HCT116 (cell line): ENCODE measurements at regions not wholly inside any gene's neighbourhood (a gene's known extent, or its start where the extent isn't known, plus 50 kb on each side); places are given as distances from the start of the nearest gene placed in this dataset.

Source experiments
- ATAC-seq: fragments of 200-7000 bp; cut with Tn5 transposase; 2 replicates; pipeline ENCODE4 v1.9.1; 2020; ENCODE audit warnings: mild to moderate bottlenecking, moderate library complexity
- BruUV-seq: library from RNA; stranded (reverse); fragments of 400-500 nt; replicated peaks from 2 replicates; lab custom pipeline; 2021; lab: Mats Ljungman, UMichigan
- CTCF ChIA-PET: fragments of 300-600 bp; sonication (Branson Sonifier 250); formaldehyde crosslinking; loops from one replicate; lab custom pipeline; 2021; ENCODE audit warnings: antibody characterized with exemption; lab: Charles Lee
- POLR2A ChIA-PET: fragments of 300-600, 350-600 bp; sonication (Branson Sonifier 250); formaldehyde crosslinking; loops from one replicate; lab custom pipeline; 2021; ENCODE audit warnings: antibody characterized with exemption; lab: Charles Lee
- RAD21 ChIA-PET, 2 experiments: fragments of 300-600 bp; sonication (Branson Sonifier 250); formaldehyde crosslinking; loops; one replicate each; lab custom pipeline; 2023; ENCODE audit warnings: low total read pairs in 2 of 2; ENCODE audit not compliant: uncharacterized antibody in 2 of 2, unreplicated experiment in 2 of 2, low non-redundant PET in 1 of 2; lab: Charles Lee
- DNase-seq: peaks from one replicate; pipeline ENCODE4 v3.0.0-alpha.2; 2010; ENCODE audit warnings: low read depth, low spot score
- H2AFZ ChIP-seq: fragments of 200-600 bp; shearing (Covaris generic), sonication (generic); 2 replicates; pipeline ENCODE4 v1.6.1; 2017; ENCODE audit warnings: low read depth, mixed run types, mixed read lengths, antibody characterized with exemption, low read length; ENCODE audit not compliant: poor library complexity, severe bottlenecking
- H3K27ac ChIP-seq: 2 replicates; pipeline ENCODE4 v1.5.1; 2012; ENCODE audit warnings: low read depth, low read length
- H3K27me3 ChIP-seq: fragments of 200-600 bp; sonication (generic); 2 replicates; pipeline ENCODE4 v1.6.1; 2016; ENCODE audit warnings: mixed run types, low read length, mixed read lengths; ENCODE audit not compliant: insufficient read depth
- H3K36me3 ChIP-seq, 2 experiments: fragments of 200-500 bp in 1 of 2; fragments of 200-600 bp in 1 of 2; sonication (Bioruptor generic) in 1 of 2; sonication (generic) in 1 of 2; 2 replicates each; pipeline versions ENCODE4 v1.5.1 to v1.6.1; 2014 to 2016; ENCODE audit warnings: low read length in 2 of 2, inconsistent platforms in 1 of 2, mixed read lengths in 1 of 2, mixed run types in 1 of 2; ENCODE audit not compliant: insufficient read depth in 2 of 2, control insufficient read depth in 1 of 2
- H3K4me1 ChIP-seq, 2 experiments: fragments of 200-600 bp in 1 of 2; sonication (generic) in 1 of 2; 2 replicates each; pipeline versions ENCODE4 v1.5.1 to v1.6.1; 2012 to 2017; ENCODE audit warnings: low read length in 2 of 2, inconsistent platforms in 1 of 2, mild to moderate bottlenecking in 1 of 2, mixed read lengths in 1 of 2, mixed run types in 1 of 2, moderate library complexity in 1 of 2; ENCODE audit not compliant: insufficient read depth in 2 of 2, control insufficient read depth in 1 of 2
- H3K4me2 ChIP-seq: fragments of 200-600 bp; sonication (generic); 2 replicates; pipeline ENCODE4 v1.6.1; 2017; ENCODE audit warnings: mixed run types, low read length, mixed read lengths
- H3K4me3 ChIP-seq, 2 experiments: fragments of 200-600 bp in 1 of 2; sonication (generic) in 1 of 2; replicated peaks in 1 of 2; 2 replicates each; pipeline ENCODE4 v1.5.1; 2011 to 2016; ENCODE audit warnings: low read length in 2 of 2, control low read depth in 1 of 2, low read depth in 1 of 2, mild to moderate bottlenecking in 1 of 2, mixed read lengths in 1 of 2, mixed run types in 1 of 2
- H3K79me2 ChIP-seq: fragments of 200-600 bp; sonication (generic); 2 replicates; pipeline ENCODE4 v1.6.1; 2017; ENCODE audit warnings: mild to moderate bottlenecking, mixed run types, low read length, moderate library complexity, mixed read lengths; ENCODE audit not compliant: insufficient read depth
- H3K9ac ChIP-seq: fragments of 200-600 bp; sonication (generic); 2 replicates; pipeline ENCODE4 v1.6.1; 2016; ENCODE audit warnings: low read length, mixed read lengths
- H3K9me2 ChIP-seq: fragments of 200-600 bp; sonication (generic), shearing (Covaris generic); 2 replicates; pipeline ENCODE4 v1.6.1; 2017; ENCODE audit warnings: mixed run types, mild to moderate bottlenecking, moderate library complexity; ENCODE audit not compliant: insufficient read depth
- H3K9me3 ChIP-seq, 2 experiments: fragments of 200-500 bp in 1 of 2; fragments of 200-600 bp in 1 of 2; sonication (Bioruptor generic) in 1 of 2; sonication (generic) in 1 of 2; 2 replicates each; pipeline ENCODE4 v1.6.1; 2014 to 2017; ENCODE audit warnings: low read length in 2 of 2, mixed read lengths in 2 of 2, inconsistent platforms in 1 of 2, low read depth in 1 of 2, mild to moderate bottlenecking in 1 of 2, mixed run types in 1 of 2, moderate library complexity in 1 of 2; ENCODE audit not compliant: control insufficient read depth in 1 of 2, insufficient read depth in 1 of 2
- H4K20me1 ChIP-seq: fragments of 200-600 bp; sonication (generic), shearing (Covaris generic); 2 replicates; pipeline ENCODE4 v1.6.1; 2017; ENCODE audit warnings: mixed run types, mild to moderate bottlenecking, moderate library complexity; ENCODE audit not compliant: insufficient read depth
- CBX3 ChIP-seq: IDR thresholded peaks from 2 replicates; pipeline ENCODE4 v1.6.1; 2012; ENCODE audit warnings: low read depth
- CEBPB ChIP-seq: IDR thresholded peaks from 2 replicates; pipeline ENCODE4 v1.6.1; 2012; ENCODE audit warnings: low read depth
- EGR1 ChIP-seq: IDR thresholded peaks from 2 replicates; pipeline ENCODE4 v1.6.1; 2012; ENCODE audit warnings: low read depth
- ELF1 ChIP-seq: IDR thresholded peaks from 2 replicates; pipeline ENCODE4 v1.6.1; 2012; ENCODE audit warnings: low read depth, borderline replicate concordance
- EZH2phosphoT487 ChIP-seq: fragments of 200-600 bp; IDR thresholded peaks from 2 replicates; pipeline ENCODE4 v1.6.1; 2018; ENCODE audit warnings: antibody characterized with exemption, borderline replicate concordance
- FOSL1 ChIP-seq: IDR thresholded peaks from 2 replicates; pipeline ENCODE4 v1.6.1; 2012; ENCODE audit warnings: low read depth
- JUND ChIP-seq: IDR thresholded peaks from 2 replicates; pipeline ENCODE4 v1.6.1; 2012
- POLR2A ChIP-seq: IDR thresholded peaks from 2 replicates; pipeline ENCODE4 v1.7.0; 2011; ENCODE audit warnings: borderline replicate concordance; ENCODE audit not compliant: insufficient read depth, insufficient read length; ENCODE audit errors: extremely low read depth
- RAD21 ChIP-seq: IDR thresholded peaks from 2 replicates; pipeline ENCODE4 v1.6.1; 2012; ENCODE audit warnings: low read depth, mild to moderate bottlenecking
- SIN3A ChIP-seq: IDR thresholded peaks from 2 replicates; pipeline ENCODE4 v1.6.1; 2012; ENCODE audit warnings: low read depth
- SP1 ChIP-seq: IDR thresholded peaks from 2 replicates; pipeline ENCODE4 v1.6.1; 2012; ENCODE audit warnings: low read depth
- YY1 ChIP-seq: IDR thresholded peaks from 2 replicates; pipeline ENCODE4 v1.6.1; 2011; ENCODE audit warnings: low read length, low read depth, moderate library complexity, mild to moderate bottlenecking; ENCODE audit not compliant: insufficient replicate concordance; ENCODE audit errors: extremely low read depth
- ZFX ChIP-seq: fragments of 450-650 bp; IDR thresholded peaks from 2 replicates; pipeline ENCODE4 v1.6.1; 2017
- ZNF274 ChIP-seq: fragments of 200-500 bp; sonication (Bioruptor generic); IDR thresholded peaks from 2 replicates; pipeline ENCODE4 v1.6.1; 2014; ENCODE audit warnings: mild to moderate bottlenecking, low read depth, low read length, inconsistent platforms
- intact Hi-C: fragments of 100-400 bp; cut with micrococcal nuclease; formaldehyde crosslinking; loops from 2 replicates; pipeline ENCODE4 v1.10.0; 2022
- TF ChIP-seq, protein P1 (sequence below): IDR thresholded peaks from 2 replicates; pipeline ENCODE4 v1.6.1; 2012; ENCODE audit warnings: low read depth
- TF ChIP-seq, protein P2 (sequence below), 3 experiments: fragments of 200-600 bp in 1 of 3; sonication (generic) in 1 of 3; IDR thresholded peaks in 2 of 3; conservative IDR thresholded peaks in 1 of 3; 2 replicates each; pipeline ENCODE4 v1.5.1; 2012 to 2017; ENCODE audit warnings: low read depth in 2 of 3, low read length in 2 of 3, antibody characterized with exemption in 1 of 3, borderline replicate concordance in 1 of 3, control low read depth in 1 of 3, mild to moderate bottlenecking in 1 of 3, mixed read lengths in 1 of 3, mixed run types in 1 of 3, moderate library complexity in 1 of 3; ENCODE audit not compliant: insufficient read depth in 1 of 3
- TF ChIP-seq, protein P3 (sequence below): IDR thresholded peaks from 2 replicates; pipeline ENCODE4 v1.6.1; 2012
- TF ChIP-seq, protein P4 (sequence below): IDR thresholded peaks from 2 replicates; pipeline ENCODE4 v1.6.1; 2012

DNA sequence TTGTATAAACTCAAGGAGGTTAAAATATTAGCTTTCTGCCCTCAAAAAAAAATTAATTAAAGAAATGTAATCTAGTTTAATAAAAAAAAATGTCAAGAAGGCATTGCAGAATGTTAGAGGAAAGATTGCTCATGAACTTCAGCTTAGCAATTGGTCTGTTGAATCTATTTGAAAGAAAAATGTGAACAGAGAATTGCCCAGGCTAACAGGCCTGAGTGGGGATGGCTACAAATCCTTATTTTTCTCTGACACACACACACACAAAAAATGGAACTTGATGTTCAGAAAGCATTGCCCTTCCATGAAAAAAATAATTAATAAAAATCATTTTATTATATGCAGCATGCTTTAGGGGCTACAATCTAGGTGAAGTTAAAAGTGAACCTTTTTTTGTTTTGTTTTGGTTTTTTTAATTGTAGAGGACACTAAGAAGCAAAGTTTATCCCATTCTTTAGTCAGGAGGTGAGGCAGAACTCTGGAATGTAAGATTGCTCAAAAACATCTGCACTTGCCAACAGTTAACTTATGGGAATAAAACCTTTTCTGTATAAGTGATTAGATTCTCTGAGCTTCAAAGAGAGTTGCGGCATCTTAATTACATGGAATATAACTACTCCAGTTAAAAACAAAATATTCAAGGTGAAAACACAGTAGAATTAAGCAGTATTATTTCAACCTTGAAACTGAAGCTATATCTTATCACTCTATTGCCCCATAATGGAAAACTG lies 658.5 kb upstream of the ADGRL2 start:
- Histone ChIP-seq H3K79me2 (no peaks in the 10 kb centered on the region), H3K9me2 (no peaks in the 10 kb centered on the region), H4K20me1 (no peaks in the 10 kb centered on the region), H3K4me2 (no peak overlapping the region), H3K4me3 (no peak overlapping the region), H3K9me3 (no peaks in the 10 kb centered on the region), H3K27ac (no peak overlapping the region), H3K36me3 (no peaks in the 10 kb centered on the region), H3K9ac (no peak overlapping the region), H3K4me1 (no peaks in the 10 kb centered on the region), H2AFZ (no peak overlapping the region), H3K27me3 (no peaks in the 10 kb centered on the region)
- no peak for DNase-seq
- intact Hi-C loops: no loop called here
- TF ChIP-seq ELF1 (no peak), SP1 (no peak), YY1 (no peak), JUND (no peak), EGR1 (no peak), ZNF274 (no peak), EZH2phosphoT487 (no peak), RAD21 (no peak), FOSL1 (no peak), CEBPB (no peak), POLR2A (no peak), SIN3A (no peak), CBX3 (no peak), ZFX (no peak)
- TF ChIP-seq, protein P1, sequence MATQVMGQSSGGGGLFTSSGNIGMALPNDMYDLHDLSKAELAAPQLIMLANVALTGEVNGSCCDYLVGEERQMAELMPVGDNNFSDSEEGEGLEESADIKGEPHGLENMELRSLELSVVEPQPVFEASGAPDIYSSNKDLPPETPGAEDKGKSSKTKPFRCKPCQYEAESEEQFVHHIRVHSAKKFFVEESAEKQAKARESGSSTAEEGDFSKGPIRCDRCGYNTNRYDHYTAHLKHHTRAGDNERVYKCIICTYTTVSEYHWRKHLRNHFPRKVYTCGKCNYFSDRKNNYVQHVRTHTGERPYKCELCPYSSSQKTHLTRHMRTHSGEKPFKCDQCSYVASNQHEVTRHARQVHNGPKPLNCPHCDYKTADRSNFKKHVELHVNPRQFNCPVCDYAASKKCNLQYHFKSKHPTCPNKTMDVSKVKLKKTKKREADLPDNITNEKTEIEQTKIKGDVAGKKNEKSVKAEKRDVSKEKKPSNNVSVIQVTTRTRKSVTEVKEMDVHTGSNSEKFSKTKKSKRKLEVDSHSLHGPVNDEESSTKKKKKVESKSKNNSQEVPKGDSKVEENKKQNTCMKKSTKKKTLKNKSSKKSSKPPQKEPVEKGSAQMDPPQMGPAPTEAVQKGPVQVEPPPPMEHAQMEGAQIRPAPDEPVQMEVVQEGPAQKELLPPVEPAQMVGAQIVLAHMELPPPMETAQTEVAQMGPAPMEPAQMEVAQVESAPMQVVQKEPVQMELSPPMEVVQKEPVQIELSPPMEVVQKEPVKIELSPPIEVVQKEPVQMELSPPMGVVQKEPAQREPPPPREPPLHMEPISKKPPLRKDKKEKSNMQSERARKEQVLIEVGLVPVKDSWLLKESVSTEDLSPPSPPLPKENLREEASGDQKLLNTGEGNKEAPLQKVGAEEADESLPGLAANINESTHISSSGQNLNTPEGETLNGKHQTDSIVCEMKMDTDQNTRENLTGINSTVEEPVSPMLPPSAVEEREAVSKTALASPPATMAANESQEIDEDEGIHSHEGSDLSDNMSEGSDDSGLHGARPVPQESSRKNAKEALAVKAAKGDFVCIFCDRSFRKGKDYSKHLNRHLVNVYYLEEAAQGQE: no peak
- TF ChIP-seq, protein P2, sequence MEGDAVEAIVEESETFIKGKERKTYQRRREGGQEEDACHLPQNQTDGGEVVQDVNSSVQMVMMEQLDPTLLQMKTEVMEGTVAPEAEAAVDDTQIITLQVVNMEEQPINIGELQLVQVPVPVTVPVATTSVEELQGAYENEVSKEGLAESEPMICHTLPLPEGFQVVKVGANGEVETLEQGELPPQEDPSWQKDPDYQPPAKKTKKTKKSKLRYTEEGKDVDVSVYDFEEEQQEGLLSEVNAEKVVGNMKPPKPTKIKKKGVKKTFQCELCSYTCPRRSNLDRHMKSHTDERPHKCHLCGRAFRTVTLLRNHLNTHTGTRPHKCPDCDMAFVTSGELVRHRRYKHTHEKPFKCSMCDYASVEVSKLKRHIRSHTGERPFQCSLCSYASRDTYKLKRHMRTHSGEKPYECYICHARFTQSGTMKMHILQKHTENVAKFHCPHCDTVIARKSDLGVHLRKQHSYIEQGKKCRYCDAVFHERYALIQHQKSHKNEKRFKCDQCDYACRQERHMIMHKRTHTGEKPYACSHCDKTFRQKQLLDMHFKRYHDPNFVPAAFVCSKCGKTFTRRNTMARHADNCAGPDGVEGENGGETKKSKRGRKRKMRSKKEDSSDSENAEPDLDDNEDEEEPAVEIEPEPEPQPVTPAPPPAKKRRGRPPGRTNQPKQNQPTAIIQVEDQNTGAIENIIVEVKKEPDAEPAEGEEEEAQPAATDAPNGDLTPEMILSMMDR (IDR thresholded peaks at IDR 0.05 in 2 of 3, conservative IDR thresholded peaks at IDR 0.05 in 1 of 3; ENCODE audit: borderline replicate concordance in 1 of 3, insufficient read depth in 1 of 3, low read depth in 2 of 3, low read length in 2 of 3): no peak
- TF ChIP-seq, protein P3, sequence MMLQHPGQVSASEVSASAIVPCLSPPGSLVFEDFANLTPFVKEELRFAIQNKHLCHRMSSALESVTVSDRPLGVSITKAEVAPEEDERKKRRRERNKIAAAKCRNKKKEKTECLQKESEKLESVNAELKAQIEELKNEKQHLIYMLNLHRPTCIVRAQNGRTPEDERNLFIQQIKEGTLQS: no peak
- TF ChIP-seq, protein P4, sequence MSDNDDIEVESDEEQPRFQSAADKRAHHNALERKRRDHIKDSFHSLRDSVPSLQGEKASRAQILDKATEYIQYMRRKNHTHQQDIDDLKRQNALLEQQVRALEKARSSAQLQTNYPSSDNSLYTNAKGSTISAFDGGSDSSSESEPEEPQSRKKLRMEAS: no peak
- ATAC-seq: no peak
- ChIA-PET POLR2A (no interaction called here), RAD21 (no interaction called here), CTCF (no interaction called here)
- BruUV-seq: no TSS peak
